GF-D8 (cell line): ENCODE measurements at regions not wholly inside any gene's neighbourhood (a gene's known extent, or its start where the extent isn't known, plus 50 kb on each side); places are given as distances from the start of the nearest gene placed in this dataset.

Experiments used
- DNase-seq: peaks from one replicate; lab custom pipeline; 2025; lab: John Stamatoyannopoulos, UW

DNA sequence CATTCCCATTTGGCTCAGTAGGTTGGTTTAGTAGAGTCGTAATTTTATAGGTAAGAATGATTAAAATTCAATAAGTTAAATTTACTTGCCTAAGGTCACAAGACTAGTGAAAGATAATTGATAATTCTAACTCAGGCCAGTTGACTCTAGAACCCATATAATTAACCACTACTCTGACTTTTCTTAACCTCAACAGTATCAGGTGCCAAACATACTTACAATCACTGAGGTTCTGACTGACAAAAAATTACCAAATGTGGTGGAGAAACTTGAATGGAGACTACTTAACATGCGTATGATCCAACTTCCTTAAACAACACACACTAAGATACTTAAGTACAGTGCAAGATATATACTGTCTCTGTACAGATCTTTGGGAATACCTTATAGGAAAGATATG, 667.3 kb upstream of the SORCS1 start:
- no peak for DNase-seq

DNA sequence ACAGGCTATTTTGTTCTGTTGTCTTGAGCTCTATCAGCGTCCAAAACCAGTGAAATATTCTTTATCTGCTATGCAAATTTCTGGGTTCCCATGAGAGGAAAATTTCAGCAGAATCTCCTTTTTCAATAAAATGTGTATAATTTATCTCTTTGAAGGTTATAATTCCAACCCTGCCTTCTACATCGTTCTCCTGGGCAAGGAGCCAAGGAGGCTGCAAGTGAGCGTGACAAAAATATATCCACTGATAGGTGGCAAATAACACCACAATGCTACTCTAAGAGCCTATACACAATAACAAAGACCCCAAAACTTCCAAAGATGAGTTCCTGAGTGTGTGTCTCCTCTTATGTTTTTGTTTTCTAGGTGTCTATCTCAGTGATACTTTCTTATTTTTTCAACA, 664.7 kb upstream of the SORCS1 start:
- no peak for DNase-seq

GRCh38 chr10:107826171-107826570, 661.7 kb upstream of the SORCS1 start:
- DNase-seq: no peak

DNA sequence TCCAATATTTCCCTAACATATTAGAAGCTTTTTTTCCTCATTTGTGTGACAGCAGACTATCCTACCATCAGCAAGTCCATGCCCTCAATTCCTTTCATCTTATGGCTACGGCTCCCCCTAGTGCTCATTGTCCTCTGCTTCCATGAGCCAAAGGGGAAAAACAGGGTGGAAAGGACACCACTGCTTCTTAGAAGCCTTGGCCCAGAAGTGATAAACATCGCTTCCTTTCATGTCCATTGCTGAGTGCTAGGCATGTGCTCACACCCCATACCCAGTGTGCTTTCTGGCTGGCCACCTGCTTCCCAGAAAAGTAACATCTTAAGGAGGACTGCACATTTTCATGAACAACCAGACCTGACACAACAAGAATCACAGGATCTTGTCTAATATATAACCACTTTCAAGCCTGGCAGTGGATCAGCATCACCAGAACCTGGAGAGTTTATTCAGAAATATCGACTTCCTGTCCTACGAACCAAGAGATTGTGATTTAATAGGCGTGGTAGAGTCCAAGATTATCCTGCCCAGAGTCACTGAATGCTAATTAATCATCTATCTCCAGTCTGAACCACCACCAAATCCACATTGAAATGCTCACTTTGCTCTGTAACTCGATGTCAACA, 650.5 kb upstream of the SORCS1 start:
- DNase-seq: peak; percentile 3

GRCh38 chr10:107813451-107814162, 649.1 kb upstream of the SORCS1 start:
- no peak for DNase-seq

DNA sequence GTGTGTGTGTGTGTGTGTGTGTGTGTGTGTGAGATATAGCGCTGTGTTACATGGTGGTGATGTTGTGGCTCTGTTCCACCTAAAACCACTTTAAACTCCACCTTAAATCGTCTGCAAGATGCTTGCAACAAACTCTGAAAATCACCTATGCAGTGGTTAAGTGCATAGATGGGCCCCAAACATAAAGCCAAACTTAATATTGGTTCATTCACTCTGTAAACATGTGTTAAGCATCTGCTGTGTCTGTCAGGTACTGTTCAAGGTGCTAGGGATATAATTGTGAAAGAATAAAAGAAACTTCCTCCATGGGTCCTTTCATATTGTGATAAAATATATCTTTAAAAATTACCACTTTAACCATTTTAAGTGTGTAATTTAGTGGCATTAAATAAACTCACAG, 645.4 kb upstream of the SORCS1 start:
- no peak for DNase-seq

GRCh38 chr10:107807836-107808235, 643.3 kb upstream of the SORCS1 start:
- no peak for DNase-seq

DNA sequence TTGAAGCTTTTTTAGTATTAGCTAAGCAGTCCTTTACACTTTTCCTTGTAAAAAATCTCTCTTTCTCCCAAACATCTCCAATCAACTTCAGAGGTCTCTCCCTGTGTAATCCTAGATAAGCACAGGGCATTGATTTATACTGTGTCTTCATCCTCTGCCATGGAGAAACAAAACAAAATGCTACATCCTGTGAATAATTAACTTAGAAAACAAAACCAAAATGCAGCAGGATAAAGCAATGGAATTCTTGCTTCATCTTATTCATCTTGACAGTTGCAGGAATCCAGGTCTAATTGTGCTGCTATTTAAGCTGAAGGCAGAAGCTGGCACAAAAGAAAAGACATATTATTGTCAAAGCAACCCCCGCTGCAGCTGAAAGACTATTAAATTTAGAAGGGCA, 641.5 kb upstream of the SORCS1 start:
- no peak for DNase-seq

GRCh38 chr10:107803546-107803945, 639.0 kb upstream of the SORCS1 start:
- DNase-seq: no peak

DNA sequence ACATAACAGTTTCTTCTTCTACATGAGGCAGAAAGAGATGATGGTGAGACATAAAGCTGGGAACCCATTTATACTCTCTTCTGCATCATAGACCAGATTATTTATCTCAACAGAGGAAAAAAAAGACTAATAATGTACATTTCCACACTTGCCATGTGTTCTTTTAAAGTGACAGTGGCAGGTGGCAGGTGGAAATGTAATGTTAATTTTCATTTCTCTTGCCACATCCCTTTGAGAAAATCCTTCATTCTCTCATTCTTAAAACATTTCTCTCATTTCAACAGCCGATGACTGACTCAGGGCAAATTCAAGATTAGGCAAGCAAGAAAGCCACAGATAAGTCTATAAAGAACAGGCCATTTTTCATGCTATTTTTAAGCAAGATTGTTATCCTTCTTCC, 635.6 kb upstream of the SORCS1 start:
- no peak for DNase-seq

DNA sequence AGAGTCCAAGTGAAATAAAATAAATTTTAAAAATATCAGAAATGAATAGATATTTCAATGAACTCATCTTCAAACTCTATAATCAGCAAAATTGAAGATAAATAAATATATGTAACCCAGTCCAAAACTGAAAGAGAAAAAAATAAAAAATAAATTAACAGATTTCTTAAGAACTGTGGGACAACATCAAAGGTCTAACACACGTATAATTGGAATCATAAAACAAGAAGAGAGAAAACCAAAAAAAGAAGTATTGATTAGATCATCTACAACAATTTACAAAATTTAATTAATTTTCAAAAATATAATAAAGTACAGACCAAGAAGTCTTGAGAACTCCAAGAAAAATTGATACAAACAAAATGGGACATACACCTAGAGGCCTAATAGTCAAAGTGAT, 625.8 kb upstream of the SORCS1 start:
- no peak for DNase-seq

GRCh38 chr10:107771066-107771465, 606.6 kb upstream of the SORCS1 start:
- DNase-seq: no peak

- no peak for DNase-seq
Observed at GRCh38 chr10:107767185-107767584, 602.7 kb upstream of the SORCS1 start.

- DNase-seq: no peak
Observed at GRCh38 chr10:107754814-107755213, 590.3 kb upstream of the SORCS1 start.

DNA sequence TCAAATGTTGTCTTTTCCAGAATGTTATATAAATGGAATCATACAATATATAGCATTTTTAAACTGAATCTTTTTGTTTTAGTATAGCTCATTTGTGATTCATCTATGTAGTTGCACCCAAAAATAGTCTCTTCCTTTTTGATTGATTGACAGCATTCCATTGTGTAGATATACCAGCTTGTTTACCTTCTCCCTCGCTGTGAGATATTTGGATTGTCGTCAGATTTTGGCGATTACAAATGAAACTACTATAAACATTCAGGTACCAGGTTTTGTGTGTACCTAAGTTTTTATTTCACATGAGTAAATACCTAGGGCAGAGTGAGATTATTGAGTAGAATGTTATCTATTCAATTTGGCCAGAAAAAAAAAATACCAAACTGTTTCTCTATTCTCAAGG, 584.7 kb upstream of the SORCS1 start:
- DNase-seq: no peak

DNA sequence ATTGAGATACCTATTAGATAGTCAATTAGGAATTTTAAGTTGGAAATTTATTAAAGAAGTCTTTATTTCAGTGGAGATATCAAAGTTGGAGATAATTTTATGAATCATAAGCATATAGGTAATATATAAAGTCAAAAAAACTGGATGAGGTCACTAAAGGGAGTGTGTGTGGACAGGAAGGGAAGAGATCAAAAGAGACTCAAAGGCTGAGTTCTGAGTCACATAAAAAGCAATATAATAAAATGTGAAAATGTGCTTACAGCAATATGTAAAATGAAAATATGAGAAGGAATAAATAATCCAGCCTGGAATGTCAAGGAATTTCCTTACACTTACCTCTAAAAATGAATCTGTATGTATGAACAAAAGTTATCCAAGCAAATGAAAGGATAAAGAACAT, 583.3 kb upstream of the SORCS1 start:
- no peak for DNase-seq

DNA sequence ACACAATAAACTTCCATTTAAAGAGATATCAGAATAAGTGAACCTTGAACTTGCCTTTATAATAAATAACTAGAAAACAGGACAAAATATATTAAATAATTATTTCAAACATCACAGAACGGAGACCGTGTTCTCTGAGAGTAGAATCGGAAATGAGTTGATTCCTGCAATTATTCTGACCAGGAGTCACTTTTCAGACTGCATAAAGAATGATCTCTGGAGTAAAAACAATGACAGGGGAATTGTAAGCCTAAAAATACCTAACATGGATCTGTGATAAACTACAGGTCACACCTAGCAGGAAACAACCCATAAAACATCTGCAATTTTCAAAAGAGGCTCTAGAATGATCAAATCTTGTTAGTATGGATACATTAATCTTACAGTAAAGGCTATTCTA, 577.5 kb upstream of the SORCS1 start:
- no peak for DNase-seq

GRCh38 chr10:107740962-107741690, 576.6 kb upstream of the SORCS1 start:
- DNase-seq: no peak

DNA sequence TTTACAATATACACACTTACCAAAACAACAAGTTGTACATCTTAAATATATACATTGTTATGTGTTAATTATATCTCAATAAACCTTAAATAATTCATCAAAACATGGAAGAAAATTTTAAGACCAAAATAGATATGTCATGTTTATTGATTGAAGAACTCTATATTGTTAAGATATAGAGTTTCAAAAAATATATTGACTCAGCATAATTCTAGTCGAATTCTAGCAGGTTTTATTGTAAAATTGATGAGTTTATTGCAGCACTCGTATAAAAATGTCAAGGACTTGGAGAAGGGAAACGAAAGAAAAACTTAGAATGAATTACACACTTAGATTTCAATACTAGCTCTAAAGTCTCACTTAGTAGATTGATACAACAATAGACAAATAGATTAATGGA, 575.4 kb upstream of the SORCS1 start:
- DNase-seq: no peak

- no peak for DNase-seq
Observed at GRCh38 chr10:107733328-107734130, 569.0 kb upstream of the SORCS1 start.

DNA sequence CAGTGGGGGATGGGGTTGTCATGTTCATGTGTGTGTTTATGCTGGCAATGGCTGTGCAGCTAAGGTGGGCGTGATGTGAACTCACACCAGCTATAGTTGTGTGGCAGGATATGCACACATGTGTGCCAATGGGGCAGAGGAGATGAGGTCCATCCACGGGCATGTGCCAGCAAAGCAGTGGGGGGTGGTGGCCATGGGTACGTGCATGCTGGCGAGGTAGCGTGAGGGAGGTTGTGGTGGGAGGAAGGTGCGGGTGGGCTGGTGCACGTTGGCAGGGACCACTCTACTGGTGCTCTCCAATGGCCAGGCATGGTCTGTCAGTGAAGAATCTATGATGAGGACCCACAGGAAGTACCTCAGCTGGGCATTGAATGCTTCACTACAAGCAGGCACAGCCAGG, 567.5 kb upstream of the SORCS1 start:
- DNase-seq: no peak

GRCh38 chr10:107728807-107729206, 564.3 kb upstream of the SORCS1 start:
- peak; percentile 7 for DNase-seq
